T-helper 2 cell (primary cell): ENCODE measurements at regions not wholly inside any gene's neighbourhood (a gene's known extent, or its start where the extent isn't known, plus 50 kb on each side); places are given as distances from the start of the nearest gene placed in this dataset.

ENCODE experiments used
- DNase-seq, 5 experiments: peaks; one replicate each; pipeline versions ENCODE4 v3.0.0 to v3.0.0-alpha.2; 2012 to 2022

GRCh38 chr10:118106426-118106825 lies 59.7 kb upstream of the RAB11FIP2 start:
- peak in 1 of 5 experiments; percentile 2 for DNase-seq

GRCh38 chr10:118102121-118102520 lies 55.4 kb upstream of the RAB11FIP2 start:
- DNase-seq, result no peak

GRCh38 chr10:118101501-118101900 lies 54.8 kb upstream of the RAB11FIP2 start:
- no peak for DNase-seq
